A673 (cell line): ENCODE measurements at regions not wholly inside any gene's neighbourhood (a gene's known extent, or its start where the extent isn't known, plus 50 kb on each side); places are given as distances from the start of the nearest gene placed in this dataset.

Experiments used
- EZH2 ChIP-seq: fragments of 200-600 bp; sonication (generic); IDR thresholded peaks from 2 replicates; pipeline ENCODE4 v1.6.1; 2017; ENCODE audit warnings: borderline replicate concordance, low read depth, mild to moderate bottlenecking, mixed read lengths, antibody characterized with exemption, low read length; ENCODE audit not compliant: poor library complexity, severe bottlenecking
- TF ChIP-seq, protein P1 (sequence below): fragments of 300-800, 200-600 bp; sonication (generic); conservative IDR thresholded peaks from 2 replicates; pipeline ENCODE4 v1.5.1; 2017; ENCODE audit warnings: low read depth, mild to moderate bottlenecking, antibody characterized with exemption, low read length, moderate library complexity, mixed read lengths

DNA sequence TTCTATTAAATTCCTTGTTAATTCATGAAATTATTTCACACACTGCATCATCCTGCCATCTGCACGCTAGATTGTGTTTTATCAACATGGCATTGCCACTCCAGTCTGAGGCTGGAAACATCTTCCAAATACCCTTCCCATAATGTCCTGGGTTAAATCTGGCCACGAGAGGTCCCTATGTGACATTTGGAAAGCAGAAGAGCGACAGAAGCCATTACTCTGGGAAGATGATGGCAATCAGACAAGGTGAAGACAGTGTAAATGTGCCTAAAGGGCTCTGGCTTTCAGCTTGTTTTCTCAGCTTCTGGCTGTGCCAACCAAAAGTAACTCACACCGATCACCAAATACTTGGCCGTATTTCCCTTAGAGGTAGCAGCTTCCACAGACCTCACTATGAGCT is 144.8 kb downstream of the CAPZA3 start:
- TF ChIP-seq, protein P1, sequence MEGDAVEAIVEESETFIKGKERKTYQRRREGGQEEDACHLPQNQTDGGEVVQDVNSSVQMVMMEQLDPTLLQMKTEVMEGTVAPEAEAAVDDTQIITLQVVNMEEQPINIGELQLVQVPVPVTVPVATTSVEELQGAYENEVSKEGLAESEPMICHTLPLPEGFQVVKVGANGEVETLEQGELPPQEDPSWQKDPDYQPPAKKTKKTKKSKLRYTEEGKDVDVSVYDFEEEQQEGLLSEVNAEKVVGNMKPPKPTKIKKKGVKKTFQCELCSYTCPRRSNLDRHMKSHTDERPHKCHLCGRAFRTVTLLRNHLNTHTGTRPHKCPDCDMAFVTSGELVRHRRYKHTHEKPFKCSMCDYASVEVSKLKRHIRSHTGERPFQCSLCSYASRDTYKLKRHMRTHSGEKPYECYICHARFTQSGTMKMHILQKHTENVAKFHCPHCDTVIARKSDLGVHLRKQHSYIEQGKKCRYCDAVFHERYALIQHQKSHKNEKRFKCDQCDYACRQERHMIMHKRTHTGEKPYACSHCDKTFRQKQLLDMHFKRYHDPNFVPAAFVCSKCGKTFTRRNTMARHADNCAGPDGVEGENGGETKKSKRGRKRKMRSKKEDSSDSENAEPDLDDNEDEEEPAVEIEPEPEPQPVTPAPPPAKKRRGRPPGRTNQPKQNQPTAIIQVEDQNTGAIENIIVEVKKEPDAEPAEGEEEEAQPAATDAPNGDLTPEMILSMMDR: no peak
- TF ChIP-seq EZH2: no peak
